Smooth muscle cell (in vitro differentiated cells): ENCODE measurements at regions not wholly inside any gene's neighbourhood (a gene's known extent, or its start where the extent isn't known, plus 50 kb on each side); places are given as distances from the start of the nearest gene placed in this dataset.

Experiments used
- DNase-seq: peaks from one replicate; lab custom pipeline; 2025; ENCODE audit not compliant: unreplicated experiment; lab: John Stamatoyannopoulos, UW
- H2AFZ ChIP-seq: fragments of 200-600 bp; sonication (generic); 2 replicates; pipeline ENCODE4 v1.6.0; 2016; ENCODE audit warnings: antibody characterized with exemption, low read depth, mild to moderate bottlenecking
- H3F3A ChIP-seq: fragments of 200-600 bp; sonication (generic); 2 replicates; pipeline ENCODE4 v1.6.0; 2017; ENCODE audit warnings: antibody characterized with exemption, low read depth
- H3K27ac ChIP-seq: fragments of 200-600 bp; sonication (generic); 2 replicates; pipeline ENCODE4 v1.5.1; 2016; ENCODE audit warnings: low read depth, mild to moderate bottlenecking
- H3K27me3 ChIP-seq: fragments of 200-600 bp; sonication (generic); 2 replicates; pipeline ENCODE4 v1.6.1; 2016; ENCODE audit warnings: low read depth, mild to moderate bottlenecking
- H3K36me3 ChIP-seq: fragments of 200-600 bp; sonication (generic); 2 replicates; pipeline ENCODE4 v1.5.1; 2016; ENCODE audit warnings: low read depth
- H3K4me1 ChIP-seq: fragments of 200-600 bp; sonication (generic); 2 replicates; pipeline ENCODE4 v1.5.1; 2016; ENCODE audit warnings: low read depth
- H3K4me2 ChIP-seq: fragments of 200-600 bp; sonication (generic); 2 replicates; pipeline ENCODE4 v1.6.0; 2016; ENCODE audit warnings: mild to moderate bottlenecking
- H3K4me3 ChIP-seq: fragments of 200-600 bp; sonication (generic); 2 replicates; pipeline ENCODE4 v1.5.1; 2016; ENCODE audit warnings: mild to moderate bottlenecking
- H3K79me2 ChIP-seq: fragments of 200-600 bp; sonication (generic); 2 replicates; pipeline ENCODE4 v1.6.0; 2016; ENCODE audit warnings: low read depth, mild to moderate bottlenecking
- H3K9ac ChIP-seq: fragments of 200-600 bp; sonication (generic); 2 replicates; pipeline ENCODE4 v1.6.0; 2016; ENCODE audit warnings: low read depth
- H3K9me3 ChIP-seq: fragments of 200-600 bp; sonication (generic); replicated peaks from 2 replicates; pipeline ENCODE4 v1.5.1; 2016; ENCODE audit warnings: low read depth
- H4K20me1 ChIP-seq: fragments of 200-600 bp; sonication (generic); 2 replicates; pipeline ENCODE4 v1.6.0; 2016; ENCODE audit warnings: low read depth
- CTCF ChIP-seq: fragments of 200-600 bp; sonication (generic); IDR thresholded peaks from 2 replicates; pipeline ENCODE4 v1.5.1; 2017; ENCODE audit warnings: borderline replicate concordance, mild to moderate bottlenecking, antibody characterized with exemption; ENCODE audit not compliant: insufficient read depth, poor library complexity, severe bottlenecking
- WGBS: methylation state at CpG from one replicate; pipeline ENCODE4 v1.1.7; 2016; ENCODE audit warnings: low lambda C conversion rate; 5-methylcytosine and 5-hydroxymethylcytosine counted together

- Histone ChIP-seq H3K9me3 (no peaks in the 10 kb centered on the region), H3K36me3 (no peaks in the 10 kb centered on the region), H3K27ac (peak overlapping the region; percentile 83), H4K20me1 (no peaks in the 10 kb centered on the region), H2AFZ (no peak overlapping the region), H3F3A (peaks cover 12% of the 10 kb centered on the region), H3K4me3 (no peak overlapping the region), H3K4me2 (no peak overlapping the region), H3K79me2 (no peaks in the 10 kb centered on the region), H3K27me3 (no peaks in the 10 kb centered on the region), H3K9ac (no peak overlapping the region), H3K4me1 (no peaks in the 10 kb centered on the region)
- no peak for TF ChIP-seq CTCF
- DNase-seq: no peak
- 88% methylated on average over 11 of the region's 11 CpGs for WGBS
Measured at GRCh38 chr6:25180630-25181349, 98.4 kb upstream of the CARMIL1 start.

- H3K36me3 ChIP-seq: no peaks in the 10 kb centered on the region
- no peaks in the 10 kb centered on the region for H3K4me1 ChIP-seq
- no peaks in the 10 kb centered on the region for H3K27me3 ChIP-seq
- no peak overlapping the region for H3K9ac ChIP-seq
- no peaks in the 10 kb centered on the region for H3K79me2 ChIP-seq
- no peak overlapping the region for H3K27ac ChIP-seq
- peaks cover 12% of the 10 kb centered on the region for H3F3A ChIP-seq
- TF ChIP-seq CTCF: no peak
- no peak overlapping the region for H3K4me3 ChIP-seq
- no peaks in the 10 kb centered on the region for H3K9me3 ChIP-seq
- WGBS: 84% methylated on average over 4 of the region's 4 CpGs
- no peak overlapping the region for H3K4me2 ChIP-seq
- no peak for DNase-seq
- no peaks in the 10 kb centered on the region for H4K20me1 ChIP-seq
- no peak overlapping the region for H2AFZ ChIP-seq
Measured at GRCh38 chr6:25181350-25181724, 97.8 kb upstream of the CARMIL1 start.

- Histone ChIP-seq H3K36me3 (no peaks in the 10 kb centered on the region), H4K20me1 (no peaks in the 10 kb centered on the region), H3K27ac (no peak overlapping the region), H3K4me1 (no peaks in the 10 kb centered on the region), H3K79me2 (no peaks in the 10 kb centered on the region), H3K27me3 (no peaks in the 10 kb centered on the region), H3K9ac (no peak overlapping the region), H2AFZ (no peak overlapping the region), H3K9me3 (no peaks in the 10 kb centered on the region), H3K4me2 (no peak overlapping the region), H3F3A (peaks cover 12% of the 10 kb centered on the region), H3K4me3 (no peak overlapping the region)
- 90% methylated on average over 1 of the region's 1 CpG for whole genome bisulfite sequencing
- no peak for DNase-seq
- no peak for TF ChIP-seq CTCF
Measured at GRCh38 chr6:25181923-25182322, 97.3 kb upstream of the CARMIL1 start.

- 82% methylated on average over 2 of the region's 2 CpGs for WGBS
- Histone ChIP-seq H3K4me2 (no peak overlapping the region), H3K79me2 (no peaks in the 10 kb centered on the region), H3K4me1 (no peaks in the 10 kb centered on the region), H3K36me3 (no peaks in the 10 kb centered on the region), H3F3A (no peaks in the 10 kb centered on the region), H3K27ac (no peak overlapping the region), H3K9me3 (no peaks in the 10 kb centered on the region), H3K9ac (no peak overlapping the region), H2AFZ (no peak overlapping the region), H4K20me1 (no peaks in the 10 kb centered on the region), H3K27me3 (no peaks in the 10 kb centered on the region), H3K4me3 (no peak overlapping the region)
- TF ChIP-seq CTCF: no peak
- DNase-seq: no peak
Measured at GRCh38 chr6:25186919-25187318, 92.3 kb upstream of the CARMIL1 start.
